ENCODE measurements at regions not wholly inside any gene's neighbourhood (a gene's known extent, or its start where the extent isn't known, plus 50 kb on each side); places are given as distances from the start of the nearest gene placed in this dataset.
A peak's percentile ranks its signal among the peaks of the same experiment; 100 is the strongest.

GRCh38 chr1:192506741-192507155 lies 68.8 kb upstream of the RGS1 start (continued):
- TF ChIP-seq MLLT1 (IDR thresholded peaks at IDR 0.05), result peak; percentile 61; the same call in 1 of the 2 replicates
- TF ChIP-seq MTA3 (IDR thresholded peaks at IDR 0.05; ENCODE audit: borderline replicate concordance, low read length), result no peak
- no peak for TF ChIP-seq MEF2B (IDR thresholded peaks at IDR 0.05; ENCODE audit: partially characterized antibody, poor library complexity, severe bottlenecking)
- no peak for TF ChIP-seq ZBED1 (IDR thresholded peaks at IDR 0.05; ENCODE audit: borderline replicate concordance)
- TF ChIP-seq EP300 (IDR thresholded peaks at IDR 0.05; ENCODE audit: borderline replicate concordance in 1 of 2, control insufficient read depth in 1 of 2, low read depth in 2 of 2, low read length in 2 of 2), result no peak
- TF ChIP-seq NFIC (IDR thresholded peaks at IDR 0.05; ENCODE audit: low read depth, low read length), result no peak
- peak; percentile 38; the same call in 1 of the 2 replicates for TF ChIP-seq ATF7 (IDR thresholded peaks at IDR 0.05; ENCODE audit: low read depth)
- TF ChIP-seq EGR1 (IDR thresholded peaks at IDR 0.05; ENCODE audit: borderline replicate concordance in 1 of 2, low read depth in 2 of 2, low read length in 2 of 2), result no peak
- no peak for TF ChIP-seq BMI1 (IDR thresholded peaks at IDR 0.05; ENCODE audit: borderline replicate concordance)
- no peak for TF ChIP-seq PML (IDR thresholded peaks at IDR 0.05; ENCODE audit: low read length)
- no peak for TF ChIP-seq CEBPB (IDR thresholded peaks at IDR 0.05; ENCODE audit: borderline replicate concordance in 1 of 2, low read depth in 2 of 2, low read length in 2 of 2)
- TF ChIP-seq LARP7 (IDR thresholded peaks at IDR 0.05), result no peak
- TF ChIP-seq MEF2A (IDR thresholded peaks at IDR 0.05; ENCODE audit: insufficient read depth, low read depth, low read length), result no peak
- peak; percentile 22; the same call in 1 of the 2 replicates for TF ChIP-seq ZNF687 (IDR thresholded peaks at IDR 0.05)
- no peak for TF ChIP-seq JUNB (IDR thresholded peaks at IDR 0.05)
- no peak for TF ChIP-seq HDAC6 (IDR thresholded peaks at IDR 0.05; ENCODE audit: unreplicated experiment)
- TF ChIP-seq ZNF217 (IDR thresholded peaks at IDR 0.05), result no peak
- no peak for TF ChIP-seq NRF1 (conservative IDR thresholded peaks at IDR 0.05; ENCODE audit: low read depth, low read length)
- no peak for TF ChIP-seq MYB (IDR thresholded peaks at IDR 0.05; ENCODE audit: borderline replicate concordance, low read depth, low read length)
- no peak for TF ChIP-seq IRF5 (IDR thresholded peaks at IDR 0.05; ENCODE audit: borderline replicate concordance)
- no peak for TF ChIP-seq IRF3 (IDR thresholded peaks at IDR 0.05)
- no peak for TF ChIP-seq NFYB (IDR thresholded peaks at IDR 0.05; ENCODE audit: insufficient read depth, low read depth, low read length)
